ENCODE measurements at regions not wholly inside any gene's neighbourhood (a gene's known extent, or its start where the extent isn't known, plus 50 kb on each side); places are given as distances from the start of the nearest gene placed in this dataset.

GRCh38 chr5:169354921-169355320 lies 54.0 kb upstream of the SLIT3 start:
- H3K27ac ChIP-seq (ENCODE audit: extremely low read depth, low read depth, low read length): no peak overlapping the region
- no peak overlapping the region for H3K9ac ChIP-seq (ENCODE audit: insufficient read depth in 1 of 2, low read depth in 2 of 2, low read length in 2 of 2)
- no peak for DNase-seq (ENCODE audit: extremely low read depth in 1 of 4, low spot score in 3 of 4)
- no TSS peak for BruUV-seq (replicated peaks)
- H3K79me2 ChIP-seq (ENCODE audit: control insufficient read depth, insufficient read depth, low read length): no peaks in the 10 kb centered on the region
- H3K9me3 ChIP-seq (replicated peaks; ENCODE audit: control insufficient read depth, insufficient read depth, low read depth, low read length): no peaks in the 10 kb centered on the region
- no peaks in the 10 kb centered on the region for H4K20me1 ChIP-seq (replicated peaks; ENCODE audit: control insufficient read depth, insufficient read depth, low read length)
- TF ChIP-seq TCF7L2 (IDR thresholded peaks at IDR 0.05; ENCODE audit: low read depth, low read length) (no peak), ZNF174 (CRISPR knock-in tag; IDR thresholded peaks at IDR 0.05) (no peak), ZNF507 (tag; conservative IDR thresholded peaks at IDR 0.05) (no peak), ZNF217 (CRISPR knock-in tag; IDR thresholded peaks at IDR 0.05) (no peak), CBX1 (IDR thresholded peaks at IDR 0.05; ENCODE audit: low read depth) (no peak), LCOR (CRISPR knock-in tag; IDR thresholded peaks at IDR 0.05) (no peak), CTCF (IDR thresholded peaks at IDR 0.05 in 2 of 3, conservative IDR thresholded peaks at IDR 0.05 in 1 of 3; ENCODE audit: insufficient read depth in 2 of 3, low read depth in 1 of 3, low read length in 3 of 3) (no peak)
- TF ChIP-seq, protein P1, sequence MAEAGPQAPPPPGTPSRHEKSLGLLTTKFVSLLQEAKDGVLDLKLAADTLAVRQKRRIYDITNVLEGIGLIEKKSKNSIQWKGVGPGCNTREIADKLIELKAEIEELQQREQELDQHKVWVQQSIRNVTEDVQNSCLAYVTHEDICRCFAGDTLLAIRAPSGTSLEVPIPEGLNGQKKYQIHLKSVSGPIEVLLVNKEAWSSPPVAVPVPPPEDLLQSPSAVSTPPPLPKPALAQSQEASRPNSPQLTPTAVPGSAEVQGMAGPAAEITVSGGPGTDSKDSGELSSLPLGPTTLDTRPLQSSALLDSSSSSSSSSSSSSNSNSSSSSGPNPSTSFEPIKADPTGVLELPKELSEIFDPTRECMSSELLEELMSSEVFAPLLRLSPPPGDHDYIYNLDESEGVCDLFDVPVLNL (CRISPR knock-in tag; IDR thresholded peaks at IDR 0.05; ENCODE audit: low read depth): no peak
- TF ChIP-seq, protein P2, sequence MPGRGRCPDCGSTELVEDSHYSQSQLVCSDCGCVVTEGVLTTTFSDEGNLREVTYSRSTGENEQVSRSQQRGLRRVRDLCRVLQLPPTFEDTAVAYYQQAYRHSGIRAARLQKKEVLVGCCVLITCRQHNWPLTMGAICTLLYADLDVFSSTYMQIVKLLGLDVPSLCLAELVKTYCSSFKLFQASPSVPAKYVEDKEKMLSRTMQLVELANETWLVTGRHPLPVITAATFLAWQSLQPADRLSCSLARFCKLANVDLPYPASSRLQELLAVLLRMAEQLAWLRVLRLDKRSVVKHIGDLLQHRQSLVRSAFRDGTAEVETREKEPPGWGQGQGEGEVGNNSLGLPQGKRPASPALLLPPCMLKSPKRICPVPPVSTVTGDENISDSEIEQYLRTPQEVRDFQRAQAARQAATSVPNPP (IDR thresholded peaks at IDR 0.05; ENCODE audit: borderline replicate concordance, insufficient read depth, insufficient read length): no peak
- TF ChIP-seq, protein P3, sequence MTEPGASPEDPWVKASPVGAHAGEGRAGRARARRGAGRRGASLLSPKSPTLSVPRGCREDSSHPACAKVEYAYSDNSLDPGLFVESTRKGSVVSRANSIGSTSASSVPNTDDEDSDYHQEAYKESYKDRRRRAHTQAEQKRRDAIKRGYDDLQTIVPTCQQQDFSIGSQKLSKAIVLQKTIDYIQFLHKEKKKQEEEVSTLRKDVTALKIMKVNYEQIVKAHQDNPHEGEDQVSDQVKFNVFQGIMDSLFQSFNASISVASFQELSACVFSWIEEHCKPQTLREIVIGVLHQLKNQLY (CRISPR knock-in tag; conservative IDR thresholded peaks at IDR 0.05): no peak
- POLR2A ChIA-PET: no interaction called here
- no peak for FAIRE-seq
- H3K4me2 ChIP-seq (ENCODE audit: insufficient read depth, low read length): no peak overlapping the region
- intact Hi-C loops (cut with micrococcal nuclease) (no loop called here), in situ Hi-C loops (cut with MboI) (no loop called here)
- no peak for ATAC-seq
- no peaks in the 10 kb centered on the region for H3K27me3 ChIP-seq (ENCODE audit: control insufficient read depth in 2 of 2, insufficient read depth in 2 of 2, low read length in 2 of 2)
- H3K36me3 ChIP-seq (ENCODE audit: control insufficient read depth, insufficient read depth, low read length): no peaks in the 10 kb centered on the region
- no peaks in the 10 kb centered on the region for H3K4me1 ChIP-seq (replicated peaks in 1 of 2; ENCODE audit: control insufficient read depth in 2 of 2, insufficient read depth in 2 of 2, low read length in 2 of 2)
- H3K4me3 ChIP-seq: no peak overlapping the region
- CTCF ChIA-PET (ENCODE audit: low intra/inter-chr PET ratio): no interaction called here
- H2AFZ ChIP-seq (ENCODE audit: low read depth, low read length): no peak overlapping the region
- 0% methylated on average over 2 of the region's 2 CpGs for WGBS (ENCODE audit: insufficient coverage, low coverage, missing lambda C conversion rate)
- H3K9me1 ChIP-seq (ENCODE audit: control insufficient read depth, insufficient read depth, low read length): no peaks in the 10 kb centered on the region

Data from K562 (cell line).